ENCODE measurements at regions not wholly inside any gene's neighbourhood (a gene's known extent, or its start where the extent isn't known, plus 50 kb on each side); places are given as distances from the start of the nearest gene placed in this dataset.
A peak's percentile ranks its signal among the peaks of the same experiment; 100 is the strongest.

GRCh38 chr6:112600168-112600567 lies 253.0 kb downstream of the RFPL4B start:
- Histone ChIP-seq H3K4me2 (no peak overlapping the region), H3F3A (replicated peaks; ENCODE audit: insufficient read depth) (no peaks in the 10 kb centered on the region), H3K9me3 (no peaks in the 10 kb centered on the region), H4K20me1 (ENCODE audit: insufficient read depth) (no peaks in the 10 kb centered on the region), H3K36me3 (replicated peaks in 1 of 2; ENCODE audit: control insufficient read depth in 1 of 2, insufficient read depth in 2 of 2, low read length in 1 of 2) (no peaks in the 10 kb centered on the region), H3K27me3 (ENCODE audit: insufficient read depth) (no peaks in the 10 kb centered on the region), H3K9me2 (no peaks in the 10 kb centered on the region), H3K9ac (no peak overlapping the region), H3K27ac (ENCODE audit: low read depth in 2 of 2, low read length in 1 of 2) (no peak overlapping the region), H3K4me3 (ENCODE audit: low read depth in 2 of 2, low read length in 1 of 2) (no peak overlapping the region), H3K4me1 (ENCODE audit: control insufficient read depth in 1 of 2, insufficient read depth in 2 of 2, low read depth in 1 of 2, low read length in 1 of 2) (0 out of 4 replicates have a peak, but pooled peaks cover 0 to 3% of the 10 kb centered on the region in 2 experiments), H2AFZ (ENCODE audit: low read depth) (no peak overlapping the region), H3K79me2 (ENCODE audit: insufficient read depth) (no peaks in the 10 kb centered on the region)
- DNase-seq, result no peak
- ChIA-PET POLR2A (no interaction called here), CTCF (interaction anchor here (1.5 kb wide), 1 partner anchor 19 kb away, joined by 5 read pairs; no protein-coding TSS in a partner anchor)
- WGBS (ENCODE audit: low lambda C conversion rate), result 81% methylated on average over 3 of the region's 3 CpGs
- no peak for TF ChIP-seq JUND (IDR thresholded peaks at IDR 0.05)
- peak; percentile 15; the same call in 1 of the 2 replicates for TF ChIP-seq CTCF (IDR thresholded peaks at IDR 0.05)

- no peaks in the 10 kb centered on the region for H3K79me2 ChIP-seq (ENCODE audit: insufficient read depth)
- no peak overlapping the region for H3K9ac ChIP-seq
- peaks cover 0 to 4% of the 10 kb centered on the region in 2 experiments; a peak in 2 of 4 replicates for H3K4me1 ChIP-seq (ENCODE audit: control insufficient read depth in 1 of 2, insufficient read depth in 2 of 2, low read depth in 1 of 2, low read length in 1 of 2)
- POLR2A ChIA-PET, result no interaction called here
- CTCF ChIA-PET, result interaction anchor here (0.7 kb wide), 1 partner anchor 325 kb away, joined by 3 read pairs; no protein-coding TSS in a partner anchor
- H3K9me2 ChIP-seq, result no peaks in the 10 kb centered on the region
- H3K27ac ChIP-seq (ENCODE audit: low read depth in 2 of 2, low read length in 1 of 2), result no peak overlapping the region
- H3K36me3 ChIP-seq (replicated peaks in 1 of 2; ENCODE audit: control insufficient read depth in 1 of 2, insufficient read depth in 2 of 2, low read length in 1 of 2), result no peaks in the 10 kb centered on the region
- H2AFZ ChIP-seq (ENCODE audit: low read depth), result no peak overlapping the region
- no peaks in the 10 kb centered on the region for H3F3A ChIP-seq (replicated peaks; ENCODE audit: insufficient read depth)
- DNase-seq, result no peak
- H3K27me3 ChIP-seq (ENCODE audit: insufficient read depth), result no peaks in the 10 kb centered on the region
- 33% methylated on average over 1 of the region's 1 CpG for WGBS (ENCODE audit: low lambda C conversion rate)
- H3K9me3 ChIP-seq, result no peaks in the 10 kb centered on the region
- TF ChIP-seq CTCF (IDR thresholded peaks at IDR 0.05), result no peak
- no peak for TF ChIP-seq IRF3 (IDR thresholded peaks at IDR 0.05; ENCODE audit: low read depth, low read length)
- no peak for TF ChIP-seq EZH2phosphoT487 (IDR thresholded peaks at IDR 0.05; ENCODE audit: borderline replicate concordance, low read depth)
- H3K4me3 ChIP-seq (ENCODE audit: low read depth in 2 of 2, low read length in 1 of 2), result no peak overlapping the region
- no peaks in the 10 kb centered on the region for H4K20me1 ChIP-seq (ENCODE audit: insufficient read depth)
- H3K4me2 ChIP-seq, result no peak overlapping the region
These were observed 256.6 kb downstream of the RFPL4B start for GRCh38 chr6:112603726-112604125.

Measured in SK-N-SH (cell line).